ENCODE measurements at regions not wholly inside any gene's neighbourhood (a gene's known extent, or its start where the extent isn't known, plus 50 kb on each side); places are given as distances from the start of the nearest gene placed in this dataset.

DNA sequence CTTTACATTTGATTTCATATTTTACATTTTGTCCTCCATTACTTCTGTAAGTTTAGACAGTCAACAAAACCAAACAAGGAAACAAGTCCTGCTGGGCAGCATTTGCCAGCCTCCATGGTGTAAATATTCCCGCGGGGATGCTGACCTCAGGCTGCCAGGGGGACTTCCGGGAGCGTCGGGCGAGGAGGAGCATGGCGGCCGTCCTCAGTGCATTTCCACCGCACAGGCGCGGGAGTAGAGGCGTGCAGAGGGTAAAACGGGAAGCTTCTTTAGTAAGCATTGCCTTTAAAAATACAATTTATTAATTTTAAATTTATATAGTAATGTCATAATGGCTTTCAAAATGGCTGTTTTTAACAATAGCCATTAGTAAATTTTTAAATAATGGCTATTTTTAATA is 385.3 kb upstream of the IRX4 start:
- Histone ChIP-seq H3K4me3 (ENCODE audit: insufficient read depth, low read depth, low read length) (no peak overlapping the region), H3K27me3 (ENCODE audit: insufficient read depth, low read length) (no peaks in the 10 kb centered on the region), H3K4me1 (ENCODE audit: insufficient read depth, low read length) (no peaks in the 10 kb centered on the region), H3K4me2 (ENCODE audit: low read length) (no peak overlapping the region), H3K9me3 (ENCODE audit: insufficient read depth, low read depth, low read length) (no peaks in the 10 kb centered on the region), H3K36me3 (ENCODE audit: insufficient read depth, low read length) (no peaks in the 10 kb centered on the region), H3K27ac (ENCODE audit: low read depth, low read length) (no peak overlapping the region), H3K9ac (ENCODE audit: low read length) (no peak overlapping the region), H4K20me1 (ENCODE audit: insufficient read depth, low read length) (no peaks in the 10 kb centered on the region), H2AFZ (ENCODE audit: low read depth, low read length) (no peak overlapping the region), H3K79me2 (ENCODE audit: insufficient read depth, low read length) (no peaks in the 10 kb centered on the region)
- Mint-ChIP-seq H3K36me3 (ENCODE audit: low read depth, unreplicated experiment) (no peaks in the 10 kb centered on the region), H3K4me3 (ENCODE audit: unreplicated experiment) (no peak overlapping the region), H3K9me3 (ENCODE audit: unreplicated experiment) (no peaks in the 10 kb centered on the region), H3K27ac (ENCODE audit: unreplicated experiment) (no peak overlapping the region), H3K4me1 (ENCODE audit: low read depth, unreplicated experiment) (no peaks in the 10 kb centered on the region), H3K27me3 (ENCODE audit: low read depth, unreplicated experiment) (peaks cover 13% of the 10 kb centered on the region)
- FAIRE-seq (no peak), DNase-seq (ENCODE audit: low read depth) (no peak)
- TF ChIP-seq EZH2 (IDR thresholded peaks at IDR 0.05; ENCODE audit: insufficient read depth, low read length) = no peak
- TF ChIP-seq, protein P1, sequence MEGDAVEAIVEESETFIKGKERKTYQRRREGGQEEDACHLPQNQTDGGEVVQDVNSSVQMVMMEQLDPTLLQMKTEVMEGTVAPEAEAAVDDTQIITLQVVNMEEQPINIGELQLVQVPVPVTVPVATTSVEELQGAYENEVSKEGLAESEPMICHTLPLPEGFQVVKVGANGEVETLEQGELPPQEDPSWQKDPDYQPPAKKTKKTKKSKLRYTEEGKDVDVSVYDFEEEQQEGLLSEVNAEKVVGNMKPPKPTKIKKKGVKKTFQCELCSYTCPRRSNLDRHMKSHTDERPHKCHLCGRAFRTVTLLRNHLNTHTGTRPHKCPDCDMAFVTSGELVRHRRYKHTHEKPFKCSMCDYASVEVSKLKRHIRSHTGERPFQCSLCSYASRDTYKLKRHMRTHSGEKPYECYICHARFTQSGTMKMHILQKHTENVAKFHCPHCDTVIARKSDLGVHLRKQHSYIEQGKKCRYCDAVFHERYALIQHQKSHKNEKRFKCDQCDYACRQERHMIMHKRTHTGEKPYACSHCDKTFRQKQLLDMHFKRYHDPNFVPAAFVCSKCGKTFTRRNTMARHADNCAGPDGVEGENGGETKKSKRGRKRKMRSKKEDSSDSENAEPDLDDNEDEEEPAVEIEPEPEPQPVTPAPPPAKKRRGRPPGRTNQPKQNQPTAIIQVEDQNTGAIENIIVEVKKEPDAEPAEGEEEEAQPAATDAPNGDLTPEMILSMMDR (IDR thresholded peaks at IDR 0.05; ENCODE audit: insufficient read depth, low read depth, low read length) = no peak

DNA sequence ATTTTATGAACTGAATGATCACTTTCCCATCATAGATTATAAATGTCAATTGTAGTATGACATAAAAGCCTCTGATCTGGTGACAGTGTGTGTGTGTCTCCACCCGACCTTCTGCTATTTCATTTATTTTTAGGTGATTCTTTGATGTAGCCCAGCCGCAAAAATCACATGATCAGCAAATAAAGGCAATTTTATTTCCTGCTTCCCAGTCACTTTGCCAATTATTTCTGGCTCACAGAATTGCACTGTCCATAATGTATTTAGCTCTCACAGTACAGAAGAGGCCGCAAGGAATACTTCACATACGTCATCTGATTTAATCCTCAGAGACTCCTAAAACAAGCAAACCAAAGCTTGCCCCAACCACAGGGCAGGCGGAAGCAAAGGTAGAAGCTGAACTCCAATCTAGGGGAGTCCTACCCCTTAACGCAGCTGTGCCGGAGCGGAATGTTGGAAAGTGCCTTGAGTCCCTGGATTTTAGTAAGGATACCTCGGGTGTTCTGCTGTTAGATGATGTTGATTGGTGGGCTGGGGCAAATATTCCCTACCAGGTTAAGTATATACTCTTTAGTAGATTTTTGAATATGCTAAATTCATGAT is 384.0 kb upstream of the IRX4 start:
- Histone ChIP-seq H3K4me2 (ENCODE audit: low read length) (no peak overlapping the region), H3K9ac (ENCODE audit: low read length) (no peak overlapping the region), H3K4me3 (ENCODE audit: insufficient read depth, low read depth, low read length) (no peak overlapping the region), H3K79me2 (ENCODE audit: insufficient read depth, low read length) (no peaks in the 10 kb centered on the region), H2AFZ (ENCODE audit: low read depth, low read length) (no peak overlapping the region), H4K20me1 (ENCODE audit: insufficient read depth, low read length) (no peaks in the 10 kb centered on the region), H3K4me1 (ENCODE audit: insufficient read depth, low read length) (no peaks in the 10 kb centered on the region), H3K27me3 (ENCODE audit: insufficient read depth, low read length) (no peaks in the 10 kb centered on the region), H3K36me3 (ENCODE audit: insufficient read depth, low read length) (no peaks in the 10 kb centered on the region), H3K9me3 (ENCODE audit: insufficient read depth, low read depth, low read length) (peaks cover 5% of the 10 kb centered on the region), H3K27ac (ENCODE audit: low read depth, low read length) (no peak overlapping the region)
- Mint-ChIP-seq H3K36me3 (ENCODE audit: low read depth, unreplicated experiment) (no peaks in the 10 kb centered on the region), H3K9me3 (ENCODE audit: unreplicated experiment) (no peaks in the 10 kb centered on the region), H3K4me3 (ENCODE audit: unreplicated experiment) (no peak overlapping the region), H3K27ac (ENCODE audit: unreplicated experiment) (no peak overlapping the region), H3K27me3 (ENCODE audit: low read depth, unreplicated experiment) (peaks cover 14% of the 10 kb centered on the region), H3K4me1 (ENCODE audit: low read depth, unreplicated experiment) (no peaks in the 10 kb centered on the region)
- FAIRE-seq (no peak), DNase-seq (ENCODE audit: low read depth) (no peak)
- TF ChIP-seq, protein P1 (IDR thresholded peaks at IDR 0.05; ENCODE audit: insufficient read depth, low read depth, low read length) = no peak
- TF ChIP-seq EZH2 (IDR thresholded peaks at IDR 0.05; ENCODE audit: insufficient read depth, low read length) = no peak

DNA sequence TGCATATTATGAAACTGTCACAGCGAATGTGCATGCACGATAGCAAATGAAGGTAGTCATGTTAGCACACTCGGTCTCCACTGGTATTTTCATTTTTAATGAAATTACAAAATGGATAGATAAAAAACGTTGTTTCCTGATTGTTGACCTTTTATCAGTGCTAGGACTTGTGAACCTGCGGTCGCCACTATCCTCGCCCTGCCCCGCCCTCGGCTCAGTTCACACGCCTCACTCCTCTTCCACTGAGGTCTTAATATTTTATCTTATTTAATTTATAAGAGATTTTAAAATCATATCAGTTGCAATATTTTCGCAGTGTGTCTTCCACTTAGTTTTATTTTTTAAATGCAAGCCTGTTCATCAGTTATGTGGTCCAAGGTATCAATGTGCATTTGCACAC is 382.6 kb upstream of the IRX4 start:
- H3K4me2 ChIP-seq (ENCODE audit: low read length) = no peak overlapping the region
- Mint-ChIP-seq H3K4me3 (ENCODE audit: unreplicated experiment) (no peak overlapping the region), H3K36me3 (ENCODE audit: low read depth, unreplicated experiment) (no peaks in the 10 kb centered on the region), H3K4me1 (ENCODE audit: low read depth, unreplicated experiment) (no peaks in the 10 kb centered on the region), H3K27ac (ENCODE audit: unreplicated experiment) (no peak overlapping the region), H3K9me3 (ENCODE audit: unreplicated experiment) (no peaks in the 10 kb centered on the region), H3K27me3 (ENCODE audit: low read depth, unreplicated experiment) (peaks cover 27% of the 10 kb centered on the region)
- peaks cover 5% of the 10 kb centered on the region for H3K9me3 ChIP-seq (ENCODE audit: insufficient read depth, low read depth, low read length)
- no peak overlapping the region for H3K27ac ChIP-seq (ENCODE audit: low read depth, low read length)
- H2AFZ ChIP-seq (ENCODE audit: low read depth, low read length) = no peak overlapping the region
- no peaks in the 10 kb centered on the region for H3K79me2 ChIP-seq (ENCODE audit: insufficient read depth, low read length)
- no peaks in the 10 kb centered on the region for H4K20me1 ChIP-seq (ENCODE audit: insufficient read depth, low read length)
- no peak overlapping the region for H3K9ac ChIP-seq (ENCODE audit: low read length)
- no peak for FAIRE-seq
- H3K36me3 ChIP-seq (ENCODE audit: insufficient read depth, low read length) = no peaks in the 10 kb centered on the region
- no peak overlapping the region for H3K4me3 ChIP-seq (ENCODE audit: insufficient read depth, low read depth, low read length)
- no peaks in the 10 kb centered on the region for H3K27me3 ChIP-seq (ENCODE audit: insufficient read depth, low read length)
- no peak for DNase-seq (ENCODE audit: low read depth)
- no peak for TF ChIP-seq EZH2 (IDR thresholded peaks at IDR 0.05; ENCODE audit: insufficient read depth, low read length)
- TF ChIP-seq, protein P1 (IDR thresholded peaks at IDR 0.05; ENCODE audit: insufficient read depth, low read depth, low read length) = no peak
- no peaks in the 10 kb centered on the region for H3K4me1 ChIP-seq (ENCODE audit: insufficient read depth, low read length)

Measured in astrocyte (in vitro differentiated cells and primary cell).